Activated naive CD4-positive, alpha-beta T cell treated with anti-CD3 and anti-CD28 coated beads, Interleukin-2, amount 50 U/mL, for 72 hours (primary cell): ENCODE measurements at regions not wholly inside any gene's neighbourhood (a gene's known extent, or its start where the extent isn't known, plus 50 kb on each side); places are given as distances from the start of the nearest gene placed in this dataset.
"Not testable (repeated sequence)": the region's sequence is repeated elsewhere in the genome, so short reads cannot be mapped to it uniquely, and the experiment has no call there.

Experiments
- ATAC-seq, 2 donors: fragments of 150-1000 bp; cut with Tn5 transposase; 2 replicates each; pipeline ENCODE4 v1.10.0; 2021; ENCODE audit warnings: mild to moderate bottlenecking in 2 of 2, moderate library complexity in 2 of 2
- DNase-seq, 2 donors: peaks; one replicate each; pipeline ENCODE4 v3.0.0; 2021 to 2022; ENCODE audit warnings: low spot score in 2 of 2
- H3K27ac Mint-ChIP-seq, 2 donors: one replicate each; pipeline ENCODE4 v1.8.0; 2022; ENCODE audit warnings: mild to moderate bottlenecking in 2 of 2, mixed read lengths in 2 of 2
- H3K36me3 Mint-ChIP-seq, 2 donors: one replicate each; pipeline ENCODE4 v1.8.0; 2022; ENCODE audit warnings: mixed read lengths in 2 of 2
- H3K9me3 Mint-ChIP-seq, 2 donors: one replicate each; pipeline ENCODE4 v1.8.0; 2022; ENCODE audit warnings: mixed read lengths in 2 of 2

GRCh38 chr6:85363870-85364269 is 86.0 kb upstream of the NT5E start:
- DNase-seq, result no peak
- Mint-ChIP-seq H3K36me3 (no peaks in the 10 kb centered on the region), H3K27ac (no peak overlapping the region), H3K9me3 (no peaks in the 10 kb centered on the region)
- ATAC-seq, result no peak

GRCh38 chr6:85362652-85363310 is 87.1 kb upstream of the NT5E start:
- no peak overlapping the region for H3K27ac Mint-ChIP-seq
- no peaks in the 10 kb centered on the region for H3K36me3 Mint-ChIP-seq
- ATAC-seq (peak; percentile 48 to 51), DNase-seq (no peak)
- no peaks in the 10 kb centered on the region for H3K9me3 Mint-ChIP-seq

GRCh38 chr6:85361643-85362014 is 88.3 kb upstream of the NT5E start:
- H3K36me3 Mint-ChIP-seq, result no peaks in the 10 kb centered on the region
- no peaks in the 10 kb centered on the region for H3K9me3 Mint-ChIP-seq
- no peak for DNase-seq
- no peak overlapping the region for H3K27ac Mint-ChIP-seq
- ATAC-seq, result no peak

DNA sequence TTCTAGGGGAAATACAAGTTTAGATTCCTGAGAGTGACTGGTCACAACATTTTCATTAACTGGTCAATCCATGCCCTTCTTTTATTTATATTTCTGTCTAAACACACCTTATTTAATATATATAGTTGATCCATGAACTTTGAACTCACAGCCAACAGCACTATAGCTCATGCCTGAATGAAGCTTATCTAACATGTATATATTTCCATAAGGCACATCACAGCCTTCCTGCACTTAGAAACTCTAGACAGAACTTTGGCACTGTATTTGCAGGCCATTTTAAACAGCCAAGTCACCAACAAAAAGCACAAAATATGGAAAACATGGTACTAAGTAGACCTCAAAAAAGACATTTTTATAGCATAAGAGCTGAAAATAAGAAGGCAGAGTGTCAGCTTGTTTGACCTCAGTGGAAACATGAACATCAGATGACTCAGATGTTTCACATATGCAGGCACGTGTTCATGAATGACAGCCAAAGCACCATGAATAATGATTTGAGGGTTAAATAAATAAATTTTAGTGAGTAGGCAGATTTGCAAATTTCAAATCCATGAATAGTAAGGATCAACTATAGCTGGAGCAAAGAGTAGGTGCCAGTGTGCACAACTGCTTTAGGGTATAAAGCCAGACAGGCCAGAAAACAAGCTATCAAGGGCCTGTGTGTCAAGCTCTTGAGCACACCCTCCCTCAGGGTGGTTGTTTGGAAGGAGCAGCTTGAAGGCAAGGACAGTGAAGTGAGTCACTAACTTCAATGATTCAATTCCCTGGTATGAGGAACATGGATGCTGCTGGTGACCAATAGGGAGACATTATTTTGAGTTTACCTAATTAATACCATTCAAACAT is 88.9 kb upstream of the NT5E start:
- DNase-seq (no peak), ATAC-seq (peak in 1 of 2 donors; percentile 60)
- no peaks in the 10 kb centered on the region for H3K9me3 Mint-ChIP-seq
- H3K36me3 Mint-ChIP-seq, result no peaks in the 10 kb centered on the region
- peak overlapping the region in 1 of 2 donors; percentile 44 for H3K27ac Mint-ChIP-seq

DNA sequence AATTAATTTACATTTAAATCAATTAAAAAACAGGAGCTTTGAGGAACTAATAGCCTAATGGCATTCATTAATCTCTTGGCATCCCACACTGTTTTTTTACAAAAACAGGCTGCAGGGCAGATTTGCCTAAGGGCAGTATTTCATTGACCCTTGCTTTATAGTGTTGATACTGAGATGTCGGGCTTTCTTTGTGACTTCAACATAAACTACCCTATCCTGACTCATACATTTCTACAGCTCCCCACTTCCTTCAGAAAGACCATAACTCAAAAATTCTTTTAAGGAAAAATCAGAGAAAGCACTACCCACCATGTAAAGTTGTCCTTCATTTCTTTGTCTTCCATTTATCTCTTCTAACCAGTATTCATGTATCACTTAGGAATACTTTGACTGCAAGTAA is 92.2 kb upstream of the NT5E start:
- no peaks in the 10 kb centered on the region for H3K9me3 Mint-ChIP-seq
- DNase-seq (no peak), ATAC-seq (no peak)
- H3K36me3 Mint-ChIP-seq, result no peaks in the 10 kb centered on the region
- no peak overlapping the region for H3K27ac Mint-ChIP-seq

DNA sequence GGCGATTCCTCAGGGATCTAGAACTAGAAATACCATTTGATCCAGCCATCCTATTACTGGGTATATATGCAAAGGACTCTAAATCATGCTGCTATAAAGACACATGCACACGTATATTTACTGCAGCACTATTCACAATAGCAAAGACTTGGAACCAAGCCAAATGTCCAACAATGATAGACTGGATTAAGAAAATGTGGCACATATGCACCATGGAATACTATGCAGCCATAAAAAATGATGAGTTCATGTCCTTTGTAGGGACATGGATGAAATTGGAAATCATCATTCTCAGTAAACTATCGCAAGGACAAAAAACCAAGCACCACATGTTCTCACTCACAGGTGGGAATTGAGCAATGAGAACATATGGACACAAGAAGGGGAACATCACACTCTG is 93.1 kb upstream of the NT5E start:
- H3K9me3 Mint-ChIP-seq, H3K27ac Mint-ChIP-seq, ATAC-seq, H3K36me3 Mint-ChIP-seq, DNase-seq: not testable (repeated sequence)

DNA sequence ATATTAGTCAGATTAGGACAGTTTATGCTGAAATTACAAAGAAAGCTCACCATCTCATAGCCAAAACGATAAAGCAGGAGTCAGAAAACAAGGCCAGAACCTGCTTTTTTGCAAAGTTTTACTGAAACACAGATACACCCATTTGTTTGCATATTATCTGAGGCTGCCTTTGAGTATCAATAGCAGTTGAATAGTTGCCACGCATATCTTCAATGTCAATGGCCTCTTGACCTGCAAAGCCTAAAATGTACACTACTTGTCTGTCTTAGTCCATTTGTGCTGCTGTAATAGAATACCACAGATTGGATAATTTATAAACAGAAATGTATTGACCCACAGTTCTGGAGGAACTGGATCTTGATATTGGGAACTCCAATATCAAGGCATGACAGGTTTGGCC is 94.1 kb upstream of the NT5E start:
- Mint-ChIP-seq H3K36me3 (no peaks in the 10 kb centered on the region), H3K27ac (no peak overlapping the region), H3K9me3 (no peaks in the 10 kb centered on the region)
- ATAC-seq (no peak), DNase-seq (no peak)

GRCh38 chr6:85354761-85355618 is 94.9 kb upstream of the NT5E start:
- H3K9me3 Mint-ChIP-seq, result no peaks in the 10 kb centered on the region
- ATAC-seq (peak; percentile 67 to 77), DNase-seq (peak in 1 of 2 donors; percentile 65)
- no peaks in the 10 kb centered on the region for H3K36me3 Mint-ChIP-seq
- H3K27ac Mint-ChIP-seq, result no peak overlapping the region

DNA sequence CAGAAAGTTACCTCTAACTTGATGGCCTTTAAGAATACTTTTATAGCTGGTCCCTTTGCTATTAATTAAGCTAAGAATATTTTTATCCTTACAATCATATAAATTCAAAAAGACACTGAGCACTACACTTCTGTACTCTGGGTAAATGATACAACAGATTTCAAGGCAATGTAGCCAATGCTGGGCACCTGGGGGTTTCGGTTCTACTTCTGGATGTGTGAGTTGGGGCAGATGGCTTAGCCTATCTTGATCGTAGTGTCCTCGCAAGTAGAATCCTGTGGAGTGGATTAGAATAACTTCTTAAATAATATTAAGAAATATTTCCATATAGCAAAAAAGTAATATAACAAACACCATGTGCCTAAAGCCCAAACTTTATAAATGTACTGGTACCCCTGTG is 96.9 kb upstream of the NT5E start:
- Mint-ChIP-seq H3K9me3 (no peaks in the 10 kb centered on the region), H3K36me3 (no peaks in the 10 kb centered on the region), H3K27ac (no peak overlapping the region)
- DNase-seq (no peak), ATAC-seq (no peak)

- Mint-ChIP-seq H3K27ac (no peak overlapping the region), H3K36me3 (no peaks in the 10 kb centered on the region), H3K9me3 (no peaks in the 10 kb centered on the region)
- ATAC-seq (no peak), DNase-seq (no peak)
Observed at GRCh38 chr6:85348643-85349042, 101.2 kb upstream of the NT5E start.

DNA sequence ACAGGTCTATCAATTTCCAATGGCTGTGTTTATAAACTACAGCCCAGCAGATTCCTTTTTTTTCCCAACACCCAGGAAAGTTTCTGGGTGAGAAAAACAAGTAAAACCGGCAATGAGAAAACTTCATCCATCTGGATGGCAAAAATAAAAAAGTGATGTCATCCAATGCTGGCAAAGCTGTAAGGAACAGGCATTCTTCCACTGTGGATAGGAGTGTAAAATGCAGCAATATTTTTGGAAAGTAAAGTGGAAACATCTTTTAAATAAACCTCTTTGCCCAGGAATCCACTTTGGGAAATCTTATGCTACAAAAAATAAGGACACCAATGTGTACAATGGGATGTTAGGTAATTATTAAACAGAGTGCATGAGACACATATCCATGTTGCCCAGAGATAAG is 102.1 kb upstream of the NT5E start:
- no peaks in the 10 kb centered on the region for H3K36me3 Mint-ChIP-seq
- H3K27ac Mint-ChIP-seq, result no peak overlapping the region
- no peak for DNase-seq
- H3K9me3 Mint-ChIP-seq, result no peaks in the 10 kb centered on the region
- ATAC-seq, result no peak

DNA sequence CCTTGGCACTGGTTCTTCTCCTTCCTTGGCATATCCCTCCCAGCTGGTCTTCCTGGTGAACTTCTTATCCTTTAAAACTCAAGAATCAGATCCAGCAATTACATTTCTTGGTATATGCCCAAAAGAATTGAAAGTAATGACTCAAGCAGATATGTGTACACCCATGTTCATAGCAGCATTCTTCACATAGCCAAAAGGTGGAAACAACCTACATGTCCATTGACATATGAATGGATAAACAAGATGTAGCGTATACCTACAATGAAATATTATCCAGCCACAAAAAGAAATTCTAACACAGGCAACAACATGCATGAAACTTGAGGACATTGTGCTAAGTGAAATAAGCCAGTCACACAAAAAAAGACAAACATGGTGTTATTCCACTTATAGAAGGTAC is 103.7 kb upstream of the NT5E start:
- no peak overlapping the region for H3K27ac Mint-ChIP-seq
- H3K36me3 Mint-ChIP-seq, result no peaks in the 10 kb centered on the region
- DNase-seq, result no peak
- ATAC-seq, result no peak
- no peaks in the 10 kb centered on the region for H3K9me3 Mint-ChIP-seq

DNA sequence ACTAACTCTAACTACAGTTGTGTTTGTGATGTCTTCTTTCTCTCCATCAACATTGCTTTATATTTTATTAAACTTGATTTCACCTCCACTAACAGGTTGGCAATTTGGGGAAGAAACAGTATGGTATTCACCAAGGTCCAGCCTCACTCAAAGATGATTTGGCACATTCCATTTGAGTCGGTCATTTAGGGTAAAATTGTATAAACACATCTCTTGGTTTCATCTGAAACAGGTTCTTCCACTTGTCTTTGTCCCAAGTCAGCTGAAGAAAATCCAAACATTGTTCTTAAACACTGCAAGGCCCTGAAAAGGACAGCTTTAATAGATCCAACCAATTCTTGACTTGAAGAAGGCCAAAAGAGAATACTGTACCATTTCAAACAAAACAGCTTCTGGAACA is 104.9 kb upstream of the NT5E start:
- Mint-ChIP-seq H3K36me3 (no peaks in the 10 kb centered on the region), H3K27ac (no peak overlapping the region), H3K9me3 (no peaks in the 10 kb centered on the region)
- ATAC-seq, result no peak
- DNase-seq, result no peak

- no peak overlapping the region for H3K27ac Mint-ChIP-seq
- H3K9me3 Mint-ChIP-seq, result no peaks in the 10 kb centered on the region
- no peaks in the 10 kb centered on the region for H3K36me3 Mint-ChIP-seq
- ATAC-seq, result no peak
- DNase-seq, result no peak
Observed at GRCh38 chr6:85343428-85343827, 106.5 kb upstream of the NT5E start.

GRCh38 chr6:85329196-85329595 is 120.7 kb upstream of the NT5E start:
- DNase-seq (no peak), ATAC-seq (no peak)
- H3K27ac Mint-ChIP-seq, result no peak overlapping the region
- no peaks in the 10 kb centered on the region for H3K36me3 Mint-ChIP-seq
- no peaks in the 10 kb centered on the region for H3K9me3 Mint-ChIP-seq

GRCh38 chr6:85325811-85326210 is 124.1 kb upstream of the NT5E start:
- ATAC-seq, H3K27ac Mint-ChIP-seq, H3K36me3 Mint-ChIP-seq, DNase-seq, H3K9me3 Mint-ChIP-seq: not testable (repeated sequence)

DNA sequence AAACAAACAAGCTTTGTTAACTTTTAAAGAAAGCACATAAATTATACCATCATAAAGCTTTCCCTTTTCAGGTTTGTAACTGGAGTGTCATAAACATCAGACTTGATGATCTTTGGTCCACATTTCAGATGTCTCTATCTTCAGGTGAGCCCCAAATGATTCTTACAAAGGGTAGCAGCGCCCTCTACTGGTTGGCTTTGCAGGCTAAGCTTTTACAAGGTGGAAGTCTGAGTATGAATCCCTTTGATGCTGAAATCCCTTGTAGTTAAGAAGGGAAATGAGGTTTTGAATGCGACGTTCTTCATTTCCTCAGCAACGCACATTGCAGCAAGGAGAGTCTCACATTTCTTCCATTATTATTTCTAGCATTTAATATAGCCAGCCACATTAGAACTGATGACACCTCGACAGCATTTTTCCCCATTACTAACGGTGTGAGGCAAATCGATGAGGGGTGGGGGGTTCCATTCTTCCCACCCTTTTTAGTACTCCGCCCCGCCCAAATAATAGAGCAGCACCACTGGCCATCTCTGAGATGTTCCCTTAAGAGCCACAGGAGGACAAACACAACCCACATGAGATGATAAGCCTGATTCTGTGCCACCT is 126.3 kb upstream of the NT5E start:
- ATAC-seq (peak in 1 of 2 donors; percentile 81), DNase-seq (peak in 1 of 2 donors; percentile 82)
- Mint-ChIP-seq H3K27ac (no peak overlapping the region), H3K9me3 (no peaks in the 10 kb centered on the region), H3K36me3 (no peaks in the 10 kb centered on the region)
